ENCODE measurements at regions not wholly inside any gene's neighbourhood (a gene's known extent, or its start where the extent isn't known, plus 50 kb on each side); places are given as distances from the start of the nearest gene placed in this dataset.

DNA sequence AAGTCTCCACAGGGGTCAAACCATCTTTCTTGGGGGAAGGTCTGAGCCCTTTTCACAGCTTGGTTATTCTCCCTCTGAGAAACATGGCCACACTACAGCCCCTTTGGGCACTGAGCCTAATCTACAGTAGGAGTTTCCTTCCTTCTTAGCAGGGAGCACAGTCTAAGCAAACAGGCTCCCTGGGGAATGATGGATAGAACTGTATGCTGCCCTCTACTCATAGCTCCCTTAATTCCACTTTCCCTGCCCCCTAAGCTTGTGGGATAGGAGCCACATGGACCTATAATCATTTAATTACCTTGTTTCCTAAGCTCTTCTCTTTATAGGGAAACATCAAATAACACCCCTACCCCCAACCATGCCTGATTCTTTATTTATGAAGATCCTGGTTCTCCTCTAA is 442.1 kb upstream of the MEX3C start:
- ATAC-seq: no peak
- intact Hi-C loops (cut with DNase I): no loop called here

DNA sequence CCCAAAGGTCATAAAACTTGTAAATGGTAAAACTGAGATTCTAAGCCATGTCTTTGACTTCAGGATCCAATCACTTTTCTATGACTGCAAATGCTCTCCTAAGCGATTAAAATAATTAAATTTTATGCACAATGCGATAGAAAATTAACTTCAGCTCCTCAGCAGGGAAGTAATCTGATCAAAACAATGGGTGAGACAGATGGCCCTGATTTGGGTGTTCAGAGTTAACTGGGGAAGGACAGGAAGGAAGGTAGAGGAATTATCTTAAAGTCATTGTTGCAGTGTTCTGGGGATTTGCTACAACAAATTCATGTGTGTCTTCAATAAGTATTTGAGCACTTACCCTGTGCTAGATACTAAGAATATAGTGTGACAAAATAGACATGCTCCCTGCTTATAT is 446.0 kb upstream of the MEX3C start:
- intact Hi-C loops (cut with DNase I): no loop called here
- Histone ChIP-seq H3K4me1 (no peaks in the 10 kb centered on the region), H3K27ac (no peak overlapping the region), H3K36me3 (no peaks in the 10 kb centered on the region), H3K27me3 (no peaks in the 10 kb centered on the region), H3K4me3 (no peak overlapping the region), H3K9me3 (no peaks in the 10 kb centered on the region)
- TF ChIP-seq, protein P1, sequence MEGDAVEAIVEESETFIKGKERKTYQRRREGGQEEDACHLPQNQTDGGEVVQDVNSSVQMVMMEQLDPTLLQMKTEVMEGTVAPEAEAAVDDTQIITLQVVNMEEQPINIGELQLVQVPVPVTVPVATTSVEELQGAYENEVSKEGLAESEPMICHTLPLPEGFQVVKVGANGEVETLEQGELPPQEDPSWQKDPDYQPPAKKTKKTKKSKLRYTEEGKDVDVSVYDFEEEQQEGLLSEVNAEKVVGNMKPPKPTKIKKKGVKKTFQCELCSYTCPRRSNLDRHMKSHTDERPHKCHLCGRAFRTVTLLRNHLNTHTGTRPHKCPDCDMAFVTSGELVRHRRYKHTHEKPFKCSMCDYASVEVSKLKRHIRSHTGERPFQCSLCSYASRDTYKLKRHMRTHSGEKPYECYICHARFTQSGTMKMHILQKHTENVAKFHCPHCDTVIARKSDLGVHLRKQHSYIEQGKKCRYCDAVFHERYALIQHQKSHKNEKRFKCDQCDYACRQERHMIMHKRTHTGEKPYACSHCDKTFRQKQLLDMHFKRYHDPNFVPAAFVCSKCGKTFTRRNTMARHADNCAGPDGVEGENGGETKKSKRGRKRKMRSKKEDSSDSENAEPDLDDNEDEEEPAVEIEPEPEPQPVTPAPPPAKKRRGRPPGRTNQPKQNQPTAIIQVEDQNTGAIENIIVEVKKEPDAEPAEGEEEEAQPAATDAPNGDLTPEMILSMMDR (IDR thresholded peaks at IDR 0.05): no peak
- DNase-seq: no peak
- no peak for ATAC-seq

More for the DNA sequence above, 442.1 kb upstream of the MEX3C start:
- no peaks in the 10 kb centered on the region for H3K27me3 ChIP-seq
- H3K36me3 ChIP-seq: no peaks in the 10 kb centered on the region
- H3K9me3 ChIP-seq: peaks cover 0 to 6% of the 10 kb centered on the region in 2 donors
- H3K4me3 ChIP-seq: no peak overlapping the region
- H3K4me1 ChIP-seq: no peaks in the 10 kb centered on the region
- TF ChIP-seq, protein P1 (IDR thresholded peaks at IDR 0.05): no peak
- no peak for DNase-seq
- no peak overlapping the region for H3K27ac ChIP-seq

DNA sequence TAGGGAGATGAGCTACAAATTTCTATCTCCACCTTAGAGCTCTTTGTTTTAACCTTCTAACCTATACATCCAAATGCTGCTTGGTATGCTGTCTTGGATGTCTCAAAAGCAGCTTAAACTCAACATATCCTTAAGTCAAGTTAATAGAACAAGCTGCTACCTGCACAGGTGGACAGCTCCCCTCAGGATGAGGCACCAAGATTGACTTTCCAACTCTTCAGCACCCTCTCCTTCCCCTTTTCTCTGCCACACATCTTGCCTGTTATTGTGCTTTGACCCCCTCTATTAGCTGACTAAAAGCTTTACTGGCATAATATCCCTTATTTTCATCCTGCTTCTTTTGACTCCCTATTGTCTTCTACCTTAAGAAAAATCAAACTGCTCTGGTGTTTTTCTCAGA is 448.1 kb upstream of the MEX3C start:
- H3K9me3 ChIP-seq: no peaks in the 10 kb centered on the region
- no peaks in the 10 kb centered on the region for H3K36me3 ChIP-seq
- TF ChIP-seq, protein P1 (IDR thresholded peaks at IDR 0.05): no peak
- no peaks in the 10 kb centered on the region for H3K4me1 ChIP-seq
- H3K27me3 ChIP-seq: no peaks in the 10 kb centered on the region
- intact Hi-C loops (cut with DNase I): no loop called here
- ATAC-seq: no peak
- no peak for DNase-seq
- no peak overlapping the region for H3K27ac ChIP-seq
- no peak overlapping the region for H3K4me3 ChIP-seq

DNA sequence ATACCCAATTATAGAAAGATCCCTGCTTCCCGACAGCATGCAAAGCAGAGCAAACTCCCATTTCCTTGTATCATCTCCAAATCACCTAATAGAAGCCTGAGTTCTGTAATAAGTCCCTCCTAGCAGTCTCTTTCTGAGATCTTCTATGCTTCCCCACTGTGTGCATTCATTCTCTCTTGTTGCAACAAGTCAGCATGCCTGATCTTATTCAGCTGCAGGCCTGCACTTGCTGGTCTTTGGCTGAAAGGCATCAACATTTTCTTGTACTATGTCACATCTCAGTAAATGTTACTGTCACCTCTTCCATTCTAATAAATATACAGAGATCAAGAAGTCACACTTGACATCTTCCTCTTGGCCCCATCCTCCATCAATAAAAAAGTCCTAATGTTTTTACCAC is 449.9 kb upstream of the MEX3C start:
- intact Hi-C loops (cut with DNase I): no loop called here

DNA sequence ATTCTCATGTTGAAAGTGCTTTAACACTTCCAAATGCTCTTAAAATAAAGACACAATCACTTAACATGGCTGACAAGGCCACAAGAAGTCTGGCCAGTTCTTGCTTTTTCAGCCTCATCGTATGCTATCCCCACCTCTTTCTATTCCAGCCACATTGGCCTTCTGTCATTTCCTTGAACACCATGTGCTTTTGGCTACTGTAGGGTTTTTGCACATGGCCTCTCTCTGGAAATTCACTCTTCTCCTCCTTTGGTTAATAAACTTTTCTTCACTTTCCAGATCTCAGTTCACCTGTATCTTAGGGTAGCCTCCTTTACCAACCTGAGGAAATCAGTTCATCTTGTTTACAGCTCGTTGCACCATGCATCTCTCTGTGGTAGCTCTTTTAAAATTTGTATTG is 450.5 kb upstream of the MEX3C start:
- no peak for ATAC-seq
- H3K9me3 ChIP-seq: no peaks in the 10 kb centered on the region
- DNase-seq: no peak
- TF ChIP-seq, protein P1 (IDR thresholded peaks at IDR 0.05): no peak
- no peaks in the 10 kb centered on the region for H3K27me3 ChIP-seq
- no peaks in the 10 kb centered on the region for H3K4me1 ChIP-seq
- intact Hi-C loops (cut with DNase I): no loop called here
- H3K36me3 ChIP-seq: no peaks in the 10 kb centered on the region
- H3K27ac ChIP-seq: no peak overlapping the region
- no peak overlapping the region for H3K4me3 ChIP-seq

More for the DNA sequence above, 449.9 kb upstream of the MEX3C start:
- Histone ChIP-seq H3K9me3 (no peaks in the 10 kb centered on the region), H3K4me3 (no peak overlapping the region), H3K27me3 (no peaks in the 10 kb centered on the region), H3K36me3 (no peaks in the 10 kb centered on the region), H3K27ac (no peak overlapping the region), H3K4me1 (no peaks in the 10 kb centered on the region)
- TF ChIP-seq, protein P1 (IDR thresholded peaks at IDR 0.05): no peak
- ATAC-seq: no peak
- no peak for DNase-seq
